BLaER1 treated with 17β-estradiol and CSF1 and Interleukin-3, amounts not matched to agents 10 nM and 100 nM (cell line): ENCODE measurements at regions not wholly inside any gene's neighbourhood (a gene's known extent, or its start where the extent isn't known, plus 50 kb on each side); places are given as distances from the start of the nearest gene placed in this dataset.

Experiments
- H3K27ac ChIP-seq, 11 experiments: shearing (Covaris generic); formaldehyde crosslinking; 2 replicates each; pipeline ENCODE4 v1.8.1; 2022
- H3K27me3 ChIP-seq, 11 experiments: shearing (Covaris generic); formaldehyde crosslinking; 2 replicates each; pipeline ENCODE4 v1.8.1; 2022
- H3K36me3 ChIP-seq, 11 experiments: shearing (Covaris generic); formaldehyde crosslinking; 2 replicates each; pipeline ENCODE4 v1.8.1; 2022
- H3K4me1 ChIP-seq, 10 experiments: shearing (Covaris generic); formaldehyde crosslinking; 2 replicates each; pipeline ENCODE4 v1.8.1; 2022
- H3K4me2 ChIP-seq, 11 experiments: shearing (Covaris generic); formaldehyde crosslinking; 2 replicates each; pipeline ENCODE4 v1.8.1; 2022
- H3K4me3 ChIP-seq, 10 experiments: shearing (Covaris generic); formaldehyde crosslinking; 2 replicates each; pipeline ENCODE4 v1.8.1; 2022
- H3K9ac ChIP-seq, 11 experiments: shearing (Covaris generic); formaldehyde crosslinking; 2 replicates each; pipeline ENCODE4 v1.8.1; 2022
- H3K9me3 ChIP-seq, 11 experiments: shearing (Covaris generic); formaldehyde crosslinking; replicated peaks in 1 of 11; 2 replicates each; pipeline ENCODE4 v1.8.1; 2022
- H4K20me1 ChIP-seq, 11 experiments: shearing (Covaris generic); formaldehyde crosslinking; 2 replicates each; pipeline ENCODE4 v1.8.1; 2022
- Cebpa-rat ChIP-seq, 11 experiments: shearing (Covaris generic); IDR thresholded peaks; 2 replicates each; pipeline ENCODE4 v1.8.1; 2022

DNA sequence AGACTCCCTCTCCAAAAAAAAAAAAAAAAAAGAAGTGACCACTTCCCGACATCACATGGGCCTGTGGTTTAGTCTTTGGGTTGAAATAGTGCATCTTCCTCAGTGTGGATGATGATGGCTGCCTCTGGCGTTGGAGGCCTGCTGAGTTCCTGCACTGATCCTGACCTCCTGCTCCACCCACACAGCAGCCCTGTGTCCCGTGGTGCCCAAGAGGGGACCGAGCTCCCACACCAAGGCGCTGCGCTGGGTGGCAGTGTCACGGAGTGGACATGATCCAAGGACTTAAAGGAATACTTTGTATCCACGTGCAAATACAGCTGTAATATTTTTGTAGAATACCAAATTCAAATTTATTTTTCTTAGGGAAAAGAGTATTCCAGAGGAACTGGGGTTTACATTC lies 109.2 kb upstream of the PHACTR3 start:
- Histone ChIP-seq H3K4me1 (peaks cover 0 to 14% (median 2%) of the 10 kb centered on the region in 10 experiments; a peak in 5 of 20 replicates), H3K4me3 (no peak overlapping the region), H3K9me3 (peaks cover 0 to 13% (median 9%) of the 10 kb centered on the region in 11 experiments; a peak in 10 of 22 replicates), H3K27me3 (no peaks in the 10 kb centered on the region), H3K36me3 (no peaks in the 10 kb centered on the region), H3K27ac (no peak overlapping the region), H4K20me1 (peaks cover 0 to 4% (median 0%) of the 10 kb centered on the region in 11 experiments; a peak in 1 of 22 replicates), H3K9ac (no peak overlapping the region), H3K4me2 (peak overlapping the region in 2 of 11 experiments; percentile 9 to 18; a peak in 2 of 22 replicates)
- TF ChIP-seq Cebpa-rat (IDR thresholded peaks at IDR 0.05), result no peak

DNA sequence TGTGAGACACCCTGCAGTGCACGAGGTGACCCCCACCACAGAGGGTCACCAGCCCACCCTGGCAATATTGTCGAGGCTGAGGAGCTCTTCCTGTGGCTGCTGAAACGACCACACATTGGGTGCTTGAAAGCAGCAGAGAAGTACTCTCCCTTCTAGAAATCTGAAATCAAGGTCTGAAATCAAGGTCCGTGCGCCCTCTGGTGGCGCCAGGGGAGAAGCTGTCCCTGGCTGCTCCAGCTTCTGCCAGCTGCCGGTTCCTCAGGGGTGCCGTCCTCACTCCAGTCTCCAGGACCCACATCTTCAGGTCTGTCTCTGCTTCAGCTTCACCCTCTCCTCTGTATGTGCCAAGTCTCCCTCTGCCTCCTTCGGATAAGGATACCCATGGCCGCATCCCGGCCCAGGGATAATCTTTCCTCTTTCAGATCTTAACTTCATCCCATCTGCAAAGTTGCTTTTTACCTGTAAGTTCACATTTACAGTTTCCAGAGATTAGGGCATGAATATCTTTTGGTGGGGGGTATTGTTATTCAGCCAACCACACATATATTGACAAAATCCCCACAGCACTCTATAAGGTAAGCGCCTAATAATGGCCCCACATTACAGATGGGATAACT lies 108.3 kb upstream of the PHACTR3 start:
- H3K9me3 ChIP-seq, result peaks cover 0 to 13% (median 9%) of the 10 kb centered on the region in 11 experiments; a peak in 10 of 22 replicates
- no peak overlapping the region for H3K27ac ChIP-seq
- no peak overlapping the region for H3K4me3 ChIP-seq
- H3K27me3 ChIP-seq, result no peaks in the 10 kb centered on the region
- H3K4me1 ChIP-seq, result peaks cover 0 to 14% (median 2%) of the 10 kb centered on the region in 10 experiments; a peak in 5 of 20 replicates
- H3K4me2 ChIP-seq, result 0 out of 22 replicates have a peak overlapping the region, but pooled peaks of 1 of the 11 experiments have one; percentile 9
- TF ChIP-seq Cebpa-rat (IDR thresholded peaks at IDR 0.05), result no peak
- peaks cover 0 to 4% (median 0%) of the 10 kb centered on the region in 11 experiments; a peak in 1 of 22 replicates for H4K20me1 ChIP-seq
- H3K36me3 ChIP-seq, result no peaks in the 10 kb centered on the region
- H3K9ac ChIP-seq, result no peak overlapping the region

DNA sequence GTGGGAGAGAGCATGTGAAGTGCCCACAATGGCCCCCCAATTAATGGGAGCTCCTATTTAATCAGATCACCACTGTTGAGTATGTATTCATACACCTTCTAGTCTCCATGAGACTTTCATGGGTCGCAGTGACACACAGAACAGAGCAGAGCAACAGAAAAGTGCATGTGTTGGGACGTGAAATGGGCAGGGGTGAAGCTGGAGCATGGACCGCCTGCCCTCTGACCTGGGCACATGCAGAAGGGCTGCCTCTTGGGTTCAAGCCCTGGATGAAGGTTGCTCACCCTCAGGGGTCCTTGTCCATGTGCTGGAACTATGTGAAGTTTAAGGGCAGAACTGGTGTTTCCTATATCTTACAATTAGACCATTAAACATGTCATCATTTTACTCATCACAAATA lies 106.0 kb upstream of the PHACTR3 start:
- no peak overlapping the region for H3K4me2 ChIP-seq
- no peak overlapping the region for H3K27ac ChIP-seq
- H3K9ac ChIP-seq, result no peak overlapping the region
- H3K27me3 ChIP-seq, result no peaks in the 10 kb centered on the region
- peaks cover 0 to 4% (median 0%) of the 10 kb centered on the region in 11 experiments; a peak in 1 of 22 replicates for H4K20me1 ChIP-seq
- peaks cover 0 to 14% (median 2%) of the 10 kb centered on the region in 10 experiments; a peak in 5 of 20 replicates for H3K4me1 ChIP-seq
- no peak for TF ChIP-seq Cebpa-rat (IDR thresholded peaks at IDR 0.05)
- H3K36me3 ChIP-seq, result no peaks in the 10 kb centered on the region
- no peak overlapping the region for H3K4me3 ChIP-seq
- peaks cover 0 to 13% (median 9%) of the 10 kb centered on the region in 11 experiments; a peak in 10 of 22 replicates for H3K9me3 ChIP-seq

DNA sequence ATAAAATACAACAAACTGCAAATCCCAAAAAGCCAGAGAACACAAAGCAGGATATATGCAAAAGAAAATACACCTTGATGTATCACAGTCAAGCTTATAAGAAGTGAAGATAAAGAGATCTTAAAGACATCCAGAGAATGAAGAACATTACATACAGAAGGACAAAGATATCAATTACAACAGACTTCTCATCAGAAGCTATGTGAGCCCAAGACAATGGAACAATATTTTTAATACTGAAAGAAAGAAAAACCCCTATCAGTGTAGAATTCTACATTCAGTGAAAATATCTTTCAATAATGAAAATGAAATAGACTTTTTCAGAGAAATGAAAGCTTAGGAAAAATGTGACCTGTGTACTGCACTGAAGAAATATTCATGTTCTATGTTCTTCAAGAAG lies 104.5 kb upstream of the PHACTR3 start:
- Histone ChIP-seq H3K4me1 (peaks cover 0 to 9% (median under 1%) of the 10 kb centered on the region in 10 experiments; a peak in 3 of 20 replicates), H3K9me3 (peaks cover 0 to 13% (median 9%) of the 10 kb centered on the region in 11 experiments; a peak in 11 of 22 replicates), H3K4me3 (no peak overlapping the region), H3K36me3 (no peaks in the 10 kb centered on the region), H3K4me2 (no peak overlapping the region), H3K27me3 (no peaks in the 10 kb centered on the region), H4K20me1 (peaks cover 0 to 4% (median 0%) of the 10 kb centered on the region in 11 experiments; a peak in 1 of 22 replicates), H3K9ac (no peak overlapping the region), H3K27ac (no peak overlapping the region)
- no peak for TF ChIP-seq Cebpa-rat (IDR thresholded peaks at IDR 0.05)

DNA sequence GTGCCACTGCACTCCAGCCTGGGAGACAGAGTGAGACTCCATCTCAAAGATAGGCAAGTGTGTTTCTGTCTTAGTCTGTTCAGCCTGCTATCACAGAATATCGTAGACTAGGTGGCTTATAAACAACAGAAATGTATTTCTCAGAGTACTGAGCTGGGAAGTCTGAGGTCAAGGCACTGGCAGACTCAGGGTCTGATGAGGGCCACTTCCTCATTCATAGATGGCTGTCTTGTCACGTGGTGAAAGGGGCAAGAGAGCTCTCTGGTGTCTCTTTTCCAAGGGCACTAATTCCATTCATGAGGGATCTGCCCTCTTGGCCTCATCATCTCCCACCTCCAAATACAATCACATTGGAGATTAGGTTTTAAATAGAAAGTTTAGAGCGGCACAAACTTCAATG lies 95.6 kb upstream of the PHACTR3 start:
- Histone ChIP-seq H3K9ac (no peak overlapping the region), H3K9me3 (peaks cover 0 to 4% (median 0%) of the 10 kb centered on the region in 11 experiments; a peak in 1 of 22 replicates), H3K4me2 (peak overlapping the region in 1 of 11 experiments; percentile 28; a peak in 1 of 22 replicates), H3K4me3 (no peak overlapping the region), H3K27ac (no peak overlapping the region), H4K20me1 (no peaks in the 10 kb centered on the region), H3K27me3 (no peaks in the 10 kb centered on the region), H3K4me1 (no peaks in the 10 kb centered on the region), H3K36me3 (no peaks in the 10 kb centered on the region)
- no peak for TF ChIP-seq Cebpa-rat (IDR thresholded peaks at IDR 0.05)

DNA sequence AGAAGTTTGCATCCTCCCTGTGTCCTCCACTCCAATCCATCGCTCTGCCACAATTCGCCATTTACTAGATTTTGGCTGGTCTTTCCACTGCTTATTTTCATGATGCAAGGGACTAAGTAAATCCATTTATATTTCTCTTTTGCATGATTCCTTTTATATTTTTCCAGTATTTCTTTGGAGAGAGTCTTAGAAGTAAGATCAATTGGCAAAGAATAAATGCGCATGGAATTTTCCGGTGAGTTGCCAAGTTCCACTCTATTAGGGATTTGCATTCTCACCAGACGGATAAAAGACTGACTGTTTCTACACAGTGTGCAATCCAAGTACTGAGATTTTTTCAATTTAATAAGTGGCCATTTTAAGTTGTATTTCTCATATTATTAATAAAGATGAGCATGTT lies 91.7 kb upstream of the PHACTR3 start:
- Histone ChIP-seq H3K4me3 (no peak overlapping the region), H3K4me1 (peaks cover 0 to 7% (median 0%) of the 10 kb centered on the region in 10 experiments; a peak in 6 of 20 replicates), H4K20me1 (no peaks in the 10 kb centered on the region; a peak in 1 of 22 replicates), H3K36me3 (no peaks in the 10 kb centered on the region), H3K9ac (no peak overlapping the region), H3K27me3 (peaks cover 0 to 5% (median 0%) of the 10 kb centered on the region in 11 experiments; a peak in 4 of 22 replicates), H3K9me3 (peaks cover 0 to 10% (median 0%) of the 10 kb centered on the region in 11 experiments; a peak in 2 of 22 replicates), H3K4me2 (no peak overlapping the region), H3K27ac (no peak overlapping the region)
- TF ChIP-seq Cebpa-rat (IDR thresholded peaks at IDR 0.05), result no peak

DNA sequence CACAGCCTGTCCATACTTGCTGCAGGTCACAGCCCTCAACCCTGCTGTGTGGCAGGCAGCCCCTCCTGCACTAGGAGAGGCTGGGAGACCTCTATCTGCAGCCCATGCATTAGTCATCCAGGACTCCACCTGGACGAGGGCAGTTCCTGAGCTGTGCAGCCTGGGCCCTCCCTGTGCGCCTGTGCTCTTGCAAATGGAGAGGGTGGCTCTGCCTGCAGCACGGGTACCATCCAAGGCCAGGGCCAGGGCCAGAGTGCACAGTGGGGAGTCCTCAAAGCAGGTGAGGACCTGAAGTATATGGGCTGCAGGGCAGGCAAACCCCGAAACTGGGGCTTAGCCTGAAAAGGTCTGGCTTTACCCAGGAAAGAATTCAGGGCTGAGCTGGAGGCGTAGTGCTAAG lies 89.8 kb upstream of the PHACTR3 start:
- TF ChIP-seq Cebpa-rat (IDR thresholded peaks at IDR 0.05), result no peak
- Histone ChIP-seq H3K9ac (no peak overlapping the region), H3K4me1 (peaks cover 0 to 9% (median 1%) of the 10 kb centered on the region in 10 experiments; a peak in 6 of 20 replicates), H3K9me3 (peaks cover 0 to 10% (median 0%) of the 10 kb centered on the region in 11 experiments; a peak in 2 of 22 replicates), H3K4me3 (no peak overlapping the region), H3K4me2 (no peak overlapping the region), H4K20me1 (no peaks in the 10 kb centered on the region; a peak in 1 of 22 replicates), H3K27me3 (peaks cover 0 to 5% (median 0%) of the 10 kb centered on the region in 11 experiments; a peak in 4 of 22 replicates), H3K36me3 (no peaks in the 10 kb centered on the region), H3K27ac (no peak overlapping the region)

DNA sequence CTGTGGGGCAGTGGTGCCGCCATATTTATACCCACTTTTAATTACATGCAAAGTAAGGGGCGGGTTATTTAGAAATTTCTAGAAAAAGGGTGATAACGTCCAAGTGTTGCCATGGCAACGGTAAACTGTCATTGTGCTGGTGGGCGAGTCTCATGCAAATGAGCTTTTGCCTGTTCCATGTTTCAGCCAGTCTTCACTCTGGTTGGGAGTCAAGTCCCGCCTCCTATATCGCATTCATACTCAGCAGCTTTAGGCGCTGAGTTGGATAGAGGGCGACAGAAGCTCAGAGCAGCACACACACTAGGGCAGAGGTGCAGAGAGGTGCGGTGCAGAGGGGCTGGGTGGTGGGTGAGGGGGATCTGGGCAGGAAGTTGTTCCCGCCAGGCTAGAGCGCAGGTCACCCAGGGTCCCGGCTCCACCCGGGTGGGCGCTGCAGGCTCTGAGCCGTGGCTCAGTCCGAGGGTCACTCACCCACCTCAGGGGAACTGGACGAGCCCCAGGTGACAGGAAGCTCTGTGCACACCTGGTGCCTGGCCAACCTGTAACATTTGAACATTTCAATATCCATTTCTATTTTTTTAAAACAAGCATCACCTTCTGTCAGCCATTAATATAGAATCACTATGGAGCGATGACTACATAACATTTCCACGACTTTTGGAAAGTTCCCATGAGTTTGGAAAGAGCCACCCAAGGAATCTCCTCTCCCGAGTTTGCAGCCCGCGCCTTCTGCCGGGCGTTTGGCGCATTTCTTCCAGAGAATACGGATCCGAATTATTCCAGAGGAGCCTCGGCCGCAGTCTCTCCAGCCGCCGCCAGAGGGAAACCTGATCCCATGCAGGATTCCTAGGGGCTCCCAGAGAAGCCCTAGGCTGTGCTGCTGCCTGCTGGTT lies 89.1 kb upstream of the PHACTR3 start:
- peaks cover 0 to 9% (median 1%) of the 10 kb centered on the region in 10 experiments; a peak in 6 of 20 replicates for H3K4me1 ChIP-seq
- no peak overlapping the region for H3K27ac ChIP-seq
- H3K9me3 ChIP-seq, result peaks cover 0 to 10% (median 0%) of the 10 kb centered on the region in 11 experiments; a peak in 2 of 22 replicates
- H3K4me2 ChIP-seq, result peak overlapping the region in 4 of 11 experiments; percentile 9 to 35 (median 21); a peak in 4 of 22 replicates
- no peaks in the 10 kb centered on the region for H3K36me3 ChIP-seq
- no peak overlapping the region for H3K4me3 ChIP-seq
- no peak overlapping the region for H3K9ac ChIP-seq
- H3K27me3 ChIP-seq, result peaks cover 0 to 5% (median 0%) of the 10 kb centered on the region in 11 experiments; a peak in 4 of 22 replicates
- TF ChIP-seq Cebpa-rat (IDR thresholded peaks at IDR 0.05), result no peak
- no peaks in the 10 kb centered on the region; a peak in 1 of 22 replicates for H4K20me1 ChIP-seq
